Fibroblast of villous mesenchyme (primary cell): ENCODE measurements at regions not wholly inside any gene's neighbourhood (a gene's known extent, or its start where the extent isn't known, plus 50 kb on each side); places are given as distances from the start of the nearest gene placed in this dataset.
A peak's percentile ranks its signal among the peaks of the same experiment; 100 is the strongest.
"Not testable (repeated sequence)": the region's sequence is repeated elsewhere in the genome, so short reads cannot be mapped to it uniquely, and the experiment has no call there.

Experiments
- DNase-seq: peaks from one replicate; pipeline ENCODE4 v3.0.0-alpha.2; 2010; ENCODE audit warnings: low read depth
- H3K4me3 ChIP-seq: 2 replicates; pipeline ENCODE4 v1.5.1; 2011; ENCODE audit warnings: low read depth, mild to moderate bottlenecking, low read length
- TF ChIP-seq, protein P1 (sequence below): IDR thresholded peaks from 2 replicates; pipeline ENCODE4 v1.5.1; 2012; ENCODE audit warnings: low read depth, mild to moderate bottlenecking, low read length; ENCODE audit not compliant: insufficient read depth

DNA sequence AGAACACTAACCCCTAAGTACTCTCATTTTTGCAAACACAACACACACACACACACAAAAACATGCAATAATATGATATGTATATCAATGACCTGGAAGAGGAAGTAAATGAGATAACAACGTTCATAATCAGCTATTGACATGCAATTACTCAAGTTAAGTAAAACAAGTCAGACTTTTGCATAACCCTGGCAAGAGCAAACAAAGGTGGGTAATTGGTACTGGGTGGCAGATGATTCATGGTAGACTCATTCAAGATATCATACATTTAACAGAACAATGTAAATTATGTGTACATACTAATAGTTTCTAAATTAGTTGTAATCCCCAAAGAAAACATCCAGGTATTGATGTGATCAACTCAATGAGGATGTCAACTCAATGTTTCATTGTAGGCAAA is 508.8 kb downstream of the DACH1 start:
- DNase-seq = no peak
- TF ChIP-seq, protein P1, sequence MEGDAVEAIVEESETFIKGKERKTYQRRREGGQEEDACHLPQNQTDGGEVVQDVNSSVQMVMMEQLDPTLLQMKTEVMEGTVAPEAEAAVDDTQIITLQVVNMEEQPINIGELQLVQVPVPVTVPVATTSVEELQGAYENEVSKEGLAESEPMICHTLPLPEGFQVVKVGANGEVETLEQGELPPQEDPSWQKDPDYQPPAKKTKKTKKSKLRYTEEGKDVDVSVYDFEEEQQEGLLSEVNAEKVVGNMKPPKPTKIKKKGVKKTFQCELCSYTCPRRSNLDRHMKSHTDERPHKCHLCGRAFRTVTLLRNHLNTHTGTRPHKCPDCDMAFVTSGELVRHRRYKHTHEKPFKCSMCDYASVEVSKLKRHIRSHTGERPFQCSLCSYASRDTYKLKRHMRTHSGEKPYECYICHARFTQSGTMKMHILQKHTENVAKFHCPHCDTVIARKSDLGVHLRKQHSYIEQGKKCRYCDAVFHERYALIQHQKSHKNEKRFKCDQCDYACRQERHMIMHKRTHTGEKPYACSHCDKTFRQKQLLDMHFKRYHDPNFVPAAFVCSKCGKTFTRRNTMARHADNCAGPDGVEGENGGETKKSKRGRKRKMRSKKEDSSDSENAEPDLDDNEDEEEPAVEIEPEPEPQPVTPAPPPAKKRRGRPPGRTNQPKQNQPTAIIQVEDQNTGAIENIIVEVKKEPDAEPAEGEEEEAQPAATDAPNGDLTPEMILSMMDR = no peak
- no peak overlapping the region for H3K4me3 ChIP-seq

DNA sequence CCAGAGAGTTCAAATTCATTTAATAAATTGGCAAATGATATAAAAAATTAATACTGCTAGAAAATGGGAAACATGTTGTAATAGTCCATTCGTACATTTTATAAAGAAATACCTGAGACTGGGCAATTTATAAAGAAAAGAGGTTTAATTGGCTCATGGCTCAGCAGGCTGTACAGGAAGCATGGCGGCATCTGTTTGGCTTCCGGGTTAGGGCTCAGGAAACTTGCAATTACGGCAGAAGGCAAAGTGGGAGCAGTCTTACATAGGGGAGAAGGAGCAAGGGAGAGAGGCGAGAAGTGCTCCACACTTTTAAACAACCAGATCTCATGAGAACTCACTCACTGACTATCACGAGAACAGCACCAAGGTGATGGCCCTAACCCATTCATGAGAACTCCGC is 512.0 kb downstream of the DACH1 start:
- TF ChIP-seq, protein P1 = no peak
- no peak for DNase-seq

DNA sequence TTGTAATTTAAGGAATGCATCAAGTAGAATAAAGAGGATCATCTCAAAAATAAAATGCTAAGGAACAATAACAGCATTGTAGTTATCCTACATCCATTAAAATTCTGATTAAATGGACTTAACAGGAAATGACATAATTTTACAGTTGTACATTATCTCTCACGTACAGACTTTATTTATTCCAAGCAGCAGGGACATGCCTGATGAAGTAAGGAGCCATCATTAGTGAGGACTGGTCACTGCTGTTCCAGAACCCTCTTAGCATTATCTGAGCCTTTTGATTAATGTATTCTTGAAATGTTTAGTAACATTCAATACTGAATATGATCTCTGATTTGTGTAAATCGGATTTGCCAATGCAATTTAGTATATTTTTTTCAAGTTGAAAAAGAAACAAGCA is 516.1 kb downstream of the DACH1 start:
- DNase-seq = no peak
- H3K4me3 ChIP-seq = no peak overlapping the region
- TF ChIP-seq, protein P1 = no peak

More for the DNA sequence above, 512.0 kb downstream of the DACH1 start:
- H3K4me3 ChIP-seq = no peak overlapping the region

DNA sequence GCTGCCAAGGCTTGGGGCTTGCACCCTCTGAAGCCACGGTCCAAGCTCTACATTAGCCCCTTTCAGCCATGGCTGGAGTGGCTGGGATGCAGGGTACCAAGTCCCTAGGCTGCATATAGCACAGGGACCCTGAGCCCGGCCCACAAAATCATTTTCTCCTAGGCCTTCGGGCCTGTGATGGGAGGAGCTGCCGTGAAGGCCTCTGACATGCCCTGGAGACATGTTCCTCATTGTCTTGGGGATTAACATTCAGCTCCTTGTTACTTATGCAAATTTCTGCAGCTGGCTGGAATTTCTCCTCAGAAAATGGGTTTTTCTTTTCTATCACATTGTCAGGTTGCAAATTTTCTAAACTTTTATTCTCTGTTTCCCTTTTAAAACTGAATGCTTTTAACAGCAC is 521.1 kb downstream of the DACH1 start:
- H3K4me3 ChIP-seq = not testable (repeated sequence)

DNA sequence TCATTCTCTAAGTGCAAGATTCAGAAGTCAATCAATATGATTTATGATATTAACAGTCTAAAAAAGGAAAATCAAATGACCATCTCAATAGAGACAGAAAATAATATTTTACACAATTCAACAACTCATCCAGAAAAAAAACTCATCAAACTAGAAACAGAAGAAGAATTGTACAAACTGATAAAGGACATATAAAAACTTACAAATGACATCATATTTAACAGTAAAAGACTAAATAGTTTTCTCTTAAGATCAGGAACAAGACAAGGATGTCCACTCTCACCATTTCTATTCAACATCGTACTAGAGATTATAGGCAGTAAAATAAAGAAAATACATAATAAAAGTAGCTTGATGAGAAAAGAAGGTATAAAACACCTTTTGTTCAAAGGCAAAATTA is 527.3 kb downstream of the DACH1 start:
- no peak for DNase-seq
- TF ChIP-seq, protein P1 = no peak
- H3K4me3 ChIP-seq = no peak overlapping the region

More for the DNA sequence above, 521.1 kb downstream of the DACH1 start:
- DNase-seq = not testable (repeated sequence)

DNA sequence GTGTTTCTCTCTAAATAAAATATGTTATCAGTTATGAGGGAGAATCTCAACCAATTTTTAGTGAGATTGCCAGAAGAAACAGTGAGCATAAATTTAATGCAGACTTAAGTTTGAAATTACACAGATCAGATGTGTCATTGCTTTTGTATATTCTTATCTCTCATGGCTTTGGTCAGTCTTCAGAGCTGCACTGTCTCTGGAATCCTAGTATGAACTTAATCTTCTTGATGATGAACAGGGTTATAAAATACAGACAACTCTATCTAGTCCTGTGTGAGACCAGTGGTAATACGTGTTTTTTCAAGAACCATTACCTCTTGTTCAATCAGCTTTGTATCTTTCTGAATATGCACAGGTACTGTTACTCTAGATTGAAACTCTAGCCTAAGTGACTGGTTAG is 528.0 kb downstream of the DACH1 start:
- H3K4me3 ChIP-seq = no peak overlapping the region
- DNase-seq = peak; percentile 3
- TF ChIP-seq, protein P1 = no peak

DNA sequence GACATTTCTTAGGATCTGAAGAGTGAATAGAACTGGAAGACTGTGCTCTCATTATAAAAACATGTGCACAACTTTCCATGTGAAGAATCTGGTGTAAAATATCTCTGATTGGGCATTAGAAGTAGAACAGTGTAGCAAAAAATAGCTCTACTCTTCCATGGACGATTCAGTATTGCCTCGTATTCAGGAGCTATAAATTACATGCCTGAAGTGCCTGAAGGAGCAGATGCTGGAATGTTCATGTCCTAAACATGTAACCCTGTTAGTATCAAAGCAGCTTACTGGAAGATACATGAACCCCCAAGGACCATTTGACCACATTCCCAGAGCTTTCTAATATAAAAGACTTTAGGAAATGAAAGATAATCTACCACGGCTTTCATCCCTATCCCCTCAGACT is 528.9 kb downstream of the DACH1 start:
- TF ChIP-seq, protein P1 = no peak
- no peak overlapping the region for H3K4me3 ChIP-seq
- no peak for DNase-seq

DNA sequence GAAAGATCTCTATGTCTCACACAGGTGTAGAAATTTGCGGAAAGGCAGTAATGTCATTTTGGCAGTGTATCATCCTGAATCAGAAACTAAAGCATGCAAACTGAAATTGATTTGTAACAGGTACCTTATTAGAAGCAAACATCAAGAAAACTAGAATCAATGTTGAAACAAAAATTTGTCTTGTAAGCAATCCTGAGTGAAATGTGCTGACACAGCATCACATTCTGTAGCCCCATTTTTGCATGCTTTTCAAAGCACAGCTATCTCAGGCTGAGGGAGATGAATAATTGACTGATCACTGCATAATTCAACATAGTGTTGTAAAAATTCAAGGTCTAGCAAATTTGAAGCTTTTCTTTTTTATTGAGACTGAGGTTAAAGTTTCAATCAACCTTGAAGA is 539.7 kb downstream of the DACH1 start:
- H3K4me3 ChIP-seq = no peak overlapping the region
- no peak for DNase-seq
- TF ChIP-seq, protein P1 = no peak
